CD8-positive, alpha-beta memory T cell (primary cell): ENCODE measurements at regions not wholly inside any gene's neighbourhood (a gene's known extent, or its start where the extent isn't known, plus 50 kb on each side); places are given as distances from the start of the nearest gene placed in this dataset.

Experiments used
- CTCF ChIA-PET: fragments of 350-600 bp; sonication (Branson Sonifier 250); formaldehyde crosslinking; loops from one replicate; lab custom pipeline; 2021; ENCODE audit warnings: antibody characterized with exemption; lab: Charles Lee
- POLR2A ChIA-PET: fragments of 350-600 bp; sonication (Branson Sonifier 250); formaldehyde crosslinking; loops from one replicate; lab custom pipeline; 2021; ENCODE audit warnings: antibody characterized with exemption; lab: Charles Lee
- DNase-seq, 5 donors: peaks; one replicate each; pipeline versions ENCODE4 v3.0.0 to v3.0.0-alpha.2; 2020 to 2022; ENCODE audit warnings: mixed read lengths in 1 of 5
- H3K27ac ChIP-seq: one replicate; pipeline ENCODE4 v1.7.0; 2013; ENCODE audit warnings: low read depth, mild to moderate bottlenecking, low read length, moderate library complexity
- H3K27me3 ChIP-seq: 2 replicates; pipeline ENCODE4 v1.7.0; 2013; ENCODE audit warnings: low read length, mild to moderate bottlenecking; ENCODE audit not compliant: insufficient read depth, poor library complexity, severe bottlenecking
- H3K36me3 ChIP-seq: 2 replicates; pipeline ENCODE4 v1.7.0; 2013; ENCODE audit warnings: mild to moderate bottlenecking, low read length, moderate library complexity; ENCODE audit not compliant: insufficient read depth
- H3K4me1 ChIP-seq: 2 replicates; pipeline ENCODE4 v1.7.0; 2013; ENCODE audit warnings: mild to moderate bottlenecking, low read length, moderate library complexity; ENCODE audit not compliant: insufficient read depth
- H3K4me3 ChIP-seq: 2 replicates; pipeline ENCODE4 v1.7.0; 2013; ENCODE audit warnings: mild to moderate bottlenecking, low read length
- H3K9me3 ChIP-seq: 2 replicates; pipeline ENCODE4 v1.7.0; 2013; ENCODE audit warnings: mild to moderate bottlenecking, low read length
- H3K27ac Mint-ChIP-seq, 8 donors: one replicate each; pipeline ENCODE4 v1.8.0; 2020 to 2021; ENCODE audit warnings: mixed read lengths in 8 of 8, mild to moderate bottlenecking in 6 of 8, inconsistent platforms in 3 of 8, moderate library complexity in 3 of 8
- H3K27me3 Mint-ChIP-seq, 2 donors: one replicate each; pipeline ENCODE4 v1.8.0; 2020 to 2021; ENCODE audit warnings: mixed read lengths in 2 of 2, mild to moderate bottlenecking in 1 of 2, moderate library complexity in 1 of 2
- H3K36me3 Mint-ChIP-seq, 3 donors: one replicate each; pipeline ENCODE4 v1.8.0; 2020 to 2021; ENCODE audit warnings: mixed read lengths in 3 of 3, inconsistent platforms in 1 of 3, mild to moderate bottlenecking in 1 of 3
- H3K4me1 Mint-ChIP-seq, 3 donors: one replicate each; pipeline ENCODE4 v1.8.0; 2020 to 2021; ENCODE audit warnings: mixed read lengths in 3 of 3, inconsistent platforms in 1 of 3, mild to moderate bottlenecking in 1 of 3
- H3K4me3 Mint-ChIP-seq, 7 donors: one replicate each; pipeline ENCODE4 v1.8.0; 2020 to 2021; ENCODE audit warnings: mixed read lengths in 7 of 7, mild to moderate bottlenecking in 6 of 7, moderate library complexity in 4 of 7, inconsistent platforms in 2 of 7
- H3K9me3 Mint-ChIP-seq, 5 donors: one replicate each; pipeline ENCODE4 v1.8.0; 2020 to 2022; ENCODE audit warnings: mixed read lengths in 5 of 5, mild to moderate bottlenecking in 3 of 5, moderate library complexity in 2 of 5, inconsistent platforms in 1 of 5

DNA sequence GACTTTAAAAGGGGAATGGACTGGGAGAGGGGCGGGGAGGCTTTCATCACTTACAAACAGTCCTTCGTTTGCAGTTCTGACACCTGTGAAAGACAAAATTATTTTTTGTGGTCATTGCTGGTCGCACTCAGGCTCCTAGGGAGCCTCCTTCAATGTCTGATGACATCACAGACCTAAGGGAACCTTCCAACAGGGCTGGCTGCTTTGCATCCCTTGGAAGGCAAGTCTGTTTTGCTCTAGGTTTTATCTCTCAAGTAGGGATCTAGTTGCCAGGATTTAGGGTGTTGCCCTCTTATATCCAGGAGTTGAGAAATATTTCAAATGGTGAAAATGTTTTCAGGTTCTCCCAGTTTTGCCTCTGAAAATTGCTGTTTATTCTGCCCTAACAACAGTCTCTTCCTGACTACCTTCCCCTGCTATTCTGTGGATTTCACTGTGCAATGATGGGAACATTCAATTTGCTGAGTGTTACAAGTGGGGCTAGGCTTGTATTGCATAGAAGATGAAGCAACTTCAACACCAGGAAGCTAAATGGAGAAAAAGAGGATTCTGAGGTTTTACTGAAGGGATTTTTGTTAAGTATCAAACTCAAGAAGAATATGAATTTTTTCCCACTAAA, 75.9 kb upstream of the ARRDC4 start:
- no peak for DNase-seq
- Histone ChIP-seq H3K36me3 (no peaks in the 10 kb centered on the region), H3K9me3 (no peaks in the 10 kb centered on the region), H3K4me1 (no peaks in the 10 kb centered on the region), H3K27me3 (no peaks in the 10 kb centered on the region), H3K4me3 (no peak overlapping the region), H3K27ac (no peak overlapping the region)
- Mint-ChIP-seq H3K4me3 (no peak overlapping the region), H3K27me3 (no peaks in the 10 kb centered on the region), H3K27ac (no peak overlapping the region), H3K9me3 (peaks cover 0 to 6% (median 0%) of the 10 kb centered on the region in 5 donors), H3K36me3 (no peaks in the 10 kb centered on the region), H3K4me1 (no peaks in the 10 kb centered on the region)
- CTCF ChIA-PET = no interaction called here
- POLR2A ChIA-PET = no interaction called here

DNA sequence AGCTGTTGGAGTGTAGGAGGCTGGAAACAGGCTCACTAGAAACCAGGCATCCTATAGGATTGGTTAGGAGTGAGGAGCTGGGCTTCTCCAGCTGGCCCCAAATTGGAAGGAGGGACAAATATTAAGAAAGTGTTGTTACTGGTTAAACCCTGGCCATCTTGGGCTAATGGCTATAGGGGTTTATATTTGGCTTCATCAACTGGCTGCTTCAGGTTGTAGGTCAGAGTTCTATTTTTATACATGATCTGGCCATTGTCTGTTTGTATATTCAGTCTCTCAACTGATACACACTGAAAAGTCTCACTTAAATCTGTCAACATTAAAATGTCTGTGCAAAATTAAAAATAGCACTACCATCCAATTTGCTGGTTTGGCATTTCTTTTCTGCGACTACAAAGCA, 70.2 kb upstream of the ARRDC4 start:
- POLR2A ChIA-PET = no interaction called here
- H3K4me1 Mint-ChIP-seq = no peaks in the 10 kb centered on the region
- H3K4me3 Mint-ChIP-seq = no peak overlapping the region
- H3K9me3 ChIP-seq = no peaks in the 10 kb centered on the region
- no peaks in the 10 kb centered on the region for H3K36me3 Mint-ChIP-seq
- no peaks in the 10 kb centered on the region for H3K27me3 Mint-ChIP-seq
- peaks cover 0 to 16% (median 0%) of the 10 kb centered on the region in 5 donors for H3K9me3 Mint-ChIP-seq
- H3K36me3 ChIP-seq = no peaks in the 10 kb centered on the region
- no peak overlapping the region for H3K27ac ChIP-seq
- H3K27ac Mint-ChIP-seq = no peak overlapping the region
- DNase-seq = no peak
- H3K27me3 ChIP-seq = no peaks in the 10 kb centered on the region
- H3K4me3 ChIP-seq = no peak overlapping the region
- CTCF ChIA-PET = no interaction called here
- H3K4me1 ChIP-seq = no peaks in the 10 kb centered on the region

DNA sequence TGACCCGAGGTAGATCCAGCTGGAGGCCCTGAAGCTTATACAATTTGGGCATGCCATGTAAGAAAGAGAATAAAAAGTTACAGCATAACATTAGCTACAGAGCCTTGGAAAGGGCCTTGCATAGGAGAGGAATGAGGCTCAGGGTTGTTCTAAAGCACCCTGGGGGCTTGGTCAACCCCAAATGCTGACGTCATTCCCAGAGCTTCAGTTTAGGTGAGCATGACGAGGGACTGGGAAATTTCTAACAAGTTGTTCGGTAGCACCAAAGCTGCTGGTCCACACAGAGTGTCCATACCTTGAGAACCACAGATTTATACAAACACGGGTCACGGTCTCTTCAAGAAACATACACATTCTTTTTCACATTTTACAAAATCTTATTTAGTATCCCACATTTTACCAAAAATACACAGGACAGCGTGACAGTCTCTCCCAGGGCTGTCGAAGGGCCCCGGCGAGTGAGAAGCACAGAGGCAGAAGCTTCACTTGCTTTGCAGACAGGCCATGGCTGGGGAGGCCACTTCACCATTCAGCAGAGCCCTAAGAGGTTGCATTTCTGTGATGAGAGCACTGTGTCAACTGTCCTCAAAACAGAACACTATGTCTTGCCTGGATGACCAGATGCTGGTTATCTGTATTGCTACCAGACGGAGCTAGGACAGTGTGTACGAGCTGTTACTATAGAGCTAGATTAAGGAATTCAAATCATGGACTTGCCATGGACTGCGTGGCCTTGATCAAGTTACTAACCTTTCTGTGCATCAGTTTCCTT, 68.2 kb upstream of the ARRDC4 start:
- Mint-ChIP-seq H3K4me1 (no peaks in the 10 kb centered on the region), H3K36me3 (no peaks in the 10 kb centered on the region), H3K27me3 (no peaks in the 10 kb centered on the region), H3K4me3 (no peak overlapping the region), H3K9me3 (peaks cover 0 to 10% (median 0%) of the 10 kb centered on the region in 5 donors), H3K27ac (no peak overlapping the region)
- POLR2A ChIA-PET = no interaction called here
- Histone ChIP-seq H3K4me1 (no peaks in the 10 kb centered on the region), H3K4me3 (no peak overlapping the region), H3K9me3 (no peaks in the 10 kb centered on the region), H3K27me3 (no peaks in the 10 kb centered on the region), H3K27ac (no peak overlapping the region), H3K36me3 (no peaks in the 10 kb centered on the region)
- CTCF ChIA-PET = no interaction called here
- DNase-seq = no peak

DNA sequence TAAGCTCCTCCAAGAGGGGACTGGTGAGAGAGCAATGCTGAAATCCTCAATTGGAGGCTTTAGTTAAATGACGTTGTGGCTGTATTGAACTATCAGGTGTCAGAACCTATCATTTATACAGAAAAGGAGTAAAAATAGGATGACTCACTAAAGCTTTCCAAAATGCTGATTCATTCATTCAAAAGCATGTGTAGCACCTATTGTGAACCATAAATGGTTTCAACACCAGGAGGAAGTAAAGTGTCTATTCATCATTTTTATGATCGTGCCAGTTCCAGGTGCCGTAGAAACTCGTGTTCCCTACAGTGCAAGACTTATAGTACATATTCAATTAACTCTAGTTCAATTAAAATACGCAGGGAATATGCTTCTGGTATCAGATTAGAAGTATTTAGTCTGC, 66.5 kb upstream of the ARRDC4 start:
- no peaks in the 10 kb centered on the region for H3K4me1 ChIP-seq
- Mint-ChIP-seq H3K4me3 (no peak overlapping the region), H3K27me3 (no peaks in the 10 kb centered on the region), H3K4me1 (no peaks in the 10 kb centered on the region), H3K27ac (no peak overlapping the region), H3K9me3 (peaks cover 0 to 10% (median 0%) of the 10 kb centered on the region in 5 donors), H3K36me3 (no peaks in the 10 kb centered on the region)
- no peak for DNase-seq
- H3K27me3 ChIP-seq = no peaks in the 10 kb centered on the region
- ChIA-PET POLR2A (no interaction called here), CTCF (no interaction called here)
- H3K9me3 ChIP-seq = no peaks in the 10 kb centered on the region
- H3K4me3 ChIP-seq = no peak overlapping the region
- no peak overlapping the region for H3K27ac ChIP-seq
- no peaks in the 10 kb centered on the region for H3K36me3 ChIP-seq

DNA sequence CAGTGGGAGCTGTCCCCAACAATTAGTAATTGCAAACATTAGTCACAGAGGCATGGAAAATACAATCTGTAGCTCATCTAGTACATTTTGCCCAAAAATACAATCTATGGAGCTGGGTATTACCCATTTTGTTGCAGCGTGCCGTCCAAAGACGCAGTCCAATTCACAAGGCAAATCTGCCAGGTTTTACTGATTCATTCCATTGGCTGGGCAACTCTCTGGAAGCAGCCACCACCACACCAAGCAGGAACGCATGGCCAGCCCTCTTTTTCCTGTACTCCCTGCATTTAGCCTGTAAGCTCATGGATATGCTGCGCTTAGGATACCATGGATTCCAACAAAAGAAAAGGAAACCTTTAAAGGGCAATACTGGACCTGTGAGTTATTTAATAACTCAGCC, 60.5 kb upstream of the ARRDC4 start:
- no peak overlapping the region for H3K4me3 Mint-ChIP-seq
- ChIA-PET CTCF (no interaction called here), POLR2A (no interaction called here)
- no peak overlapping the region for H3K27ac Mint-ChIP-seq
- no peaks in the 10 kb centered on the region for H3K9me3 ChIP-seq
- H3K27ac ChIP-seq = no peak overlapping the region
- H3K9me3 Mint-ChIP-seq = peaks cover 0 to 10% (median 2%) of the 10 kb centered on the region in 5 donors
- no peaks in the 10 kb centered on the region for H3K27me3 ChIP-seq
- H3K4me1 ChIP-seq = no peaks in the 10 kb centered on the region
- no peaks in the 10 kb centered on the region for H3K36me3 ChIP-seq
- H3K27me3 Mint-ChIP-seq = peaks cover 8 to 11% of the 10 kb centered on the region in 2 donors
- H3K4me1 Mint-ChIP-seq = no peaks in the 10 kb centered on the region
- H3K4me3 ChIP-seq = no peak overlapping the region
- no peak for DNase-seq
- no peaks in the 10 kb centered on the region for H3K36me3 Mint-ChIP-seq

DNA sequence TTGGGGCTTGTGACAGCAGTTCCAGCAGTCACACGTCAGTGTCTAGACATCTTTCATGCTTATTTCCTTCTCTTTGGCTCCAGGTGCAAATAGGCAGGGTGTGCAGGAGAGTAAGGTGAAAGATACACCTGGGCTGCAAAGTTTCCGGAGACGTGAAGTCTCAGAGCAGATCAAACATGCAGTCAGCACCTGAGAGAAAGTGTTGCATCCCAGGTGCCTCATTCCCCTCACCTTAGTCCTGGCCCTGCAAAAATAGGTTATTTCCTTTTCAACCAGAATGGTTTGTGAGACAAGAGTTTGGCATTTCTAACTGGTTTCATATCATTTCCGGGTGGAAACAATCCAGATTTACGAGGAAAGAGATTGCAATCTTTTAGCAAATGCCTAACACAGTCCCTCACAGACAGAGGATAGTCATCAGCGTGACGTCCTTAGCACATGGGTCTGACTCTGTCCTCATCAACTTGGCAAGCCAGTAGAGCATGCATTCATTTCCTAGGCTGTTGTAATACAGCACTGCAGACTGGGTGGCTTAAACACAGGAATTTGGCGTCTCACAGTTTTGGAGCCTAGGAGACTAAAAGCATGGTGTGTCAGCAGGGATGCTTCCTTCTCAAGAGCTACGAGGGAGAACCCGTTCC, 58.2 kb upstream of the ARRDC4 start:
- H3K27me3 Mint-ChIP-seq = peaks cover 8 to 13% of the 10 kb centered on the region in 2 donors
- Histone ChIP-seq H3K27me3 (no peaks in the 10 kb centered on the region), H3K27ac (no peak overlapping the region), H3K36me3 (no peaks in the 10 kb centered on the region), H3K4me1 (no peaks in the 10 kb centered on the region), H3K9me3 (no peaks in the 10 kb centered on the region), H3K4me3 (no peak overlapping the region)
- H3K9me3 Mint-ChIP-seq = peaks cover 0 to 12% (median 3%) of the 10 kb centered on the region in 5 donors
- H3K4me3 Mint-ChIP-seq = no peak overlapping the region
- H3K27ac Mint-ChIP-seq = no peak overlapping the region
- ChIA-PET CTCF (no interaction called here), POLR2A (no interaction called here)
- no peaks in the 10 kb centered on the region for H3K4me1 Mint-ChIP-seq
- no peaks in the 10 kb centered on the region for H3K36me3 Mint-ChIP-seq
- DNase-seq = no peak

DNA sequence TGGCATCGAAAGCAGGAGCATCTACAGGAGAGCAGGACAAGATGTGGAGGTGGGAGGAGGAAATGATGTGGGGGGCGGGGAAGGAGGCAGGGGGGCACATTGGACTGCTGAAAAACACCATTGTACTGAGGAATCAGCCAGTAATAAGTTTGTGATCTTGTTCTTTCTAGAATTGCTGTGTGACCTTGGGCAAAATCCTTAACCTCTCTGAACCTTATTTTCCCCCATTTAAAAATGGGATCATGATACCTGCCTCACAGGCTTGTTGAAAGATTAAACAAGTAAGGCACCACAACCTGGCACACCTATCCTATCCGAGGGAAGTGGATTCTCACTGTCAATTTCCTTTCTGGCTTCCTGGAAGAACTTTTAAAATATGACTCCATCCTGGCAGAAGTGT, 56.9 kb upstream of the ARRDC4 start:
- H3K9me3 ChIP-seq = no peaks in the 10 kb centered on the region
- Mint-ChIP-seq H3K4me1 (no peaks in the 10 kb centered on the region), H3K36me3 (no peaks in the 10 kb centered on the region), H3K4me3 (no peak overlapping the region), H3K27me3 (peaks cover 8 to 13% of the 10 kb centered on the region in 2 donors), H3K27ac (no peak overlapping the region), H3K9me3 (peaks cover 0 to 12% (median 3%) of the 10 kb centered on the region in 5 donors)
- ChIA-PET POLR2A (no interaction called here), CTCF (no interaction called here)
- no peaks in the 10 kb centered on the region for H3K27me3 ChIP-seq
- DNase-seq = no peak
- no peak overlapping the region for H3K27ac ChIP-seq
- no peak overlapping the region for H3K4me3 ChIP-seq
- H3K36me3 ChIP-seq = no peaks in the 10 kb centered on the region
- no peaks in the 10 kb centered on the region for H3K4me1 ChIP-seq

GRCh38 chr15:97903971-97904572, 56.4 kb upstream of the ARRDC4 start:
- Mint-ChIP-seq H3K4me1 (no peaks in the 10 kb centered on the region), H3K27ac (no peak overlapping the region), H3K4me3 (no peak overlapping the region), H3K27me3 (peaks cover 8 to 13% of the 10 kb centered on the region in 2 donors), H3K9me3 (peaks cover 0 to 12% (median 3%) of the 10 kb centered on the region in 5 donors), H3K36me3 (no peaks in the 10 kb centered on the region)
- ChIA-PET POLR2A (no interaction called here), CTCF (no interaction called here)
- Histone ChIP-seq H3K27ac (no peak overlapping the region), H3K9me3 (no peaks in the 10 kb centered on the region), H3K4me1 (no peaks in the 10 kb centered on the region), H3K27me3 (no peaks in the 10 kb centered on the region), H3K36me3 (no peaks in the 10 kb centered on the region), H3K4me3 (no peak overlapping the region)
- no peak for DNase-seq
